C4-2B (cell line): ENCODE measurements at regions not wholly inside any gene's neighbourhood (a gene's known extent, or its start where the extent isn't known, plus 50 kb on each side); places are given as distances from the start of the nearest gene placed in this dataset.

ENCODE experiments used
- H3K27ac ChIP-seq: fragments of 450-650 bp; 2 replicates; pipeline ENCODE4 v1.5.1; 2017
- ZFX ChIP-seq: fragments of 450-650 bp; IDR thresholded peaks from 2 replicates; pipeline ENCODE4 v1.6.1; 2017
- TF ChIP-seq, protein P1 (sequence below): fragments of 450-650 bp; conservative IDR thresholded peaks from 2 replicates; pipeline ENCODE4 v1.5.1; 2017; ENCODE audit warnings: mild to moderate bottlenecking

DNA sequence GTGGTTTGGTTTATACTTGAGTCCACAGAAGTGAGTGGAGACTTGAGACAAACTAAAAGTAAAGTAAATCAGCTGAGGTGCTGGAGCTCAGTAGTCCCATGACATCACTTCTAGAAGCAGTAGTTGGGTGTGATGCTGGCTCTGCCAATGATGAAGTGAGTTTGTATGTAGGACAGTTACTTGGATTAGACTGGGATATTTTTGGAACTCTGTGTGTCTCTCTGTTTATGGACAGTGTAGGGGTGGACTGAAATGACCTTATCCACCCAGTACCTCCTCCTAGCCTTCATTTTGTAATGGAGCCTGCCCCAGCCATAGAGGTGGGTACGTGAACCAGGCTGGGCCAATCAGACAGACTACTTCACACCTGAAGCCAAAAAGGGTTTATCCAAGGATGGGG is 52.2 kb downstream of the POLR1D start:
- no peak overlapping the region for H3K27ac ChIP-seq
- TF ChIP-seq ZFX: no peak
- TF ChIP-seq, protein P1, sequence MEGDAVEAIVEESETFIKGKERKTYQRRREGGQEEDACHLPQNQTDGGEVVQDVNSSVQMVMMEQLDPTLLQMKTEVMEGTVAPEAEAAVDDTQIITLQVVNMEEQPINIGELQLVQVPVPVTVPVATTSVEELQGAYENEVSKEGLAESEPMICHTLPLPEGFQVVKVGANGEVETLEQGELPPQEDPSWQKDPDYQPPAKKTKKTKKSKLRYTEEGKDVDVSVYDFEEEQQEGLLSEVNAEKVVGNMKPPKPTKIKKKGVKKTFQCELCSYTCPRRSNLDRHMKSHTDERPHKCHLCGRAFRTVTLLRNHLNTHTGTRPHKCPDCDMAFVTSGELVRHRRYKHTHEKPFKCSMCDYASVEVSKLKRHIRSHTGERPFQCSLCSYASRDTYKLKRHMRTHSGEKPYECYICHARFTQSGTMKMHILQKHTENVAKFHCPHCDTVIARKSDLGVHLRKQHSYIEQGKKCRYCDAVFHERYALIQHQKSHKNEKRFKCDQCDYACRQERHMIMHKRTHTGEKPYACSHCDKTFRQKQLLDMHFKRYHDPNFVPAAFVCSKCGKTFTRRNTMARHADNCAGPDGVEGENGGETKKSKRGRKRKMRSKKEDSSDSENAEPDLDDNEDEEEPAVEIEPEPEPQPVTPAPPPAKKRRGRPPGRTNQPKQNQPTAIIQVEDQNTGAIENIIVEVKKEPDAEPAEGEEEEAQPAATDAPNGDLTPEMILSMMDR: no peak

GRCh38 chr13:27678306-27679040 is 56.8 kb downstream of the POLR1D start:
- TF ChIP-seq, protein P1: no peak
- no peak for TF ChIP-seq ZFX
- no peak overlapping the region for H3K27ac ChIP-seq

DNA sequence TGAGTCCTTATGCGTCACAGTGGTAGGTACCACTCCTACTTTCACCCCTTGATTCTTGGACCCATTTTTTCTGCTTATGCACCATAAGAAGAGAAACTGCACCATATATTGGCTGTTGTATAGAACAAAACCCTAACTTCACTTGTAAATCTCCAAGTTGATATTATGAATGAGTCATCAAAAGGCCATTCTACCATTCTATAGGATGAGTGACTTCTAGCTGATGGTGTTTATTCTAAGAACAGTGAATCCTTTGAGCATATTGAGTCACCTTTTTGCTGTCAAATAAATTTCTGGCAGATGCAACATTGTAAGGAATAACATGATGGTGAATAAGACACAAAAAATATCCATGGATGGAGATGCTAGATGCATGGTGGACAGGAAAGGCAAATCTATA is 57.7 kb downstream of the POLR1D start:
- no peak overlapping the region for H3K27ac ChIP-seq
- no peak for TF ChIP-seq ZFX
- TF ChIP-seq, protein P1: no peak

GRCh38 chr13:27679896-27680295 is 58.2 kb downstream of the POLR1D start:
- no peak overlapping the region for H3K27ac ChIP-seq
- TF ChIP-seq ZFX: no peak
- TF ChIP-seq, protein P1: no peak

GRCh38 chr13:27680465-27680864 is 58.8 kb downstream of the POLR1D start:
- no peak for TF ChIP-seq ZFX
- H3K27ac ChIP-seq: no peak overlapping the region

DNA sequence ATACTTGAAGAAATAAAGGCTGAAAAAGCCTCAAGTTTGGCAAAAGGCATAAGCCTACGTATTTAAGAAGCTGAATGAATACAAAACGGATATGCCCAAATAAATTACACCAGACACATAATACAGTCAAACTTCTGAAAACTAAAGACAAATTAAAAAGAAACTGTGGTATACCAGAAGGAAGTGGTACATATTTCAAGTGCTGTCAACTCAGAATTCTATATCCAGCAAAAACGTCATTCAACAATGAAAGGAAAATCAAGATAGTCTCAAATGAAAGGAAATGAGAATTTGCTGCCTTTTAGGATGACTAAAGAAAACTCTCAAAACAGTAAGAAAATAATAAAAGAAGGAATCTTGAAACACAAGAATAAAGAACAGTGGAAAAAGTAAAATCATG is 69.5 kb downstream of the POLR1D start:
- TF ChIP-seq, protein P1: no peak
- no peak for TF ChIP-seq ZFX
- no peak overlapping the region for H3K27ac ChIP-seq

- TF ChIP-seq, protein P1: no peak
- no peak for TF ChIP-seq ZFX
- no peak overlapping the region for H3K27ac ChIP-seq
These were observed 75.0 kb downstream of the POLR1D start for GRCh38 chr13:27696731-27697130.

DNA sequence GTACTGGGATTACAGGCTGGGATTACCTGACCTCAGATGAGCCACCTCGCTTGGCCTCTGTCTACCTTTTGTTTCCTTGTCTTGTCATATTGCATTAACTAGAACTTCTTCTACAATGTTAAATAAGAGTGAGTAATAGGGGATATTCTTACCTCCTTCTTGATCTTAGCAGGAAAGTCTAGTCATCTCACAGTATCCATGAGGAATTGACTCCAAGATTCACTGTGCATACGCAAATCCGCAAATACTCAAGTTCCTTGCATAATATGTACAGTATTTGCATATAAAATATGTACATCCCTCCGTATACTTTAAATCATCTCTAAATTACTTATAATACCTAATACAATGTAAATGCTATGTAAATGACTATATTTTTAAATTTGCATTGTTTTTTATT is 78.3 kb downstream of the POLR1D start:
- no peak overlapping the region for H3K27ac ChIP-seq
- TF ChIP-seq, protein P1: no peak
- no peak for TF ChIP-seq ZFX
